ENCODE measurements at regions not wholly inside any gene's neighbourhood (a gene's known extent, or its start where the extent isn't known, plus 50 kb on each side); places are given as distances from the start of the nearest gene placed in this dataset.

- no peak overlapping the region for H3K27ac Mint-ChIP-seq (ENCODE audit: unreplicated experiment)
These were observed 121.3 kb downstream of the PRLHR start for GRCh38 chr10:118474111-118474510.

GRCh38 chr10:118473305-118473960 lies 122.0 kb downstream of the PRLHR start:
- Mint-ChIP-seq H3K9me3 (no peaks in the 10 kb centered on the region), H3K4me3 (no peak overlapping the region), H3K4me1 (no peaks in the 10 kb centered on the region), H3K27ac (ENCODE audit: unreplicated experiment) (no peak overlapping the region), H3K27me3 (ENCODE audit: low read depth) (peaks cover 19% of the 10 kb centered on the region), H3K36me3 (ENCODE audit: low read depth) (no peaks in the 10 kb centered on the region)
- no peak for DNase-seq (ENCODE audit: low read depth, low spot score)
- no peak for TF ChIP-seq CTCF (conservative IDR thresholded peaks at IDR 0.05)

More at GRCh38 chr10:118474111-118474510, 121.3 kb downstream of the PRLHR start:
- H3K36me3 Mint-ChIP-seq (ENCODE audit: low read depth) = no peaks in the 10 kb centered on the region
- no peak for TF ChIP-seq CTCF (conservative IDR thresholded peaks at IDR 0.05)
- H3K27me3 Mint-ChIP-seq (ENCODE audit: low read depth) = peaks cover 13% of the 10 kb centered on the region
- no peak for DNase-seq (ENCODE audit: low read depth, low spot score)
- H3K4me3 Mint-ChIP-seq = no peak overlapping the region
- H3K4me1 Mint-ChIP-seq = no peaks in the 10 kb centered on the region
- H3K9me3 Mint-ChIP-seq = no peaks in the 10 kb centered on the region

- Mint-ChIP-seq H3K4me1 (no peaks in the 10 kb centered on the region), H3K27ac (ENCODE audit: unreplicated experiment) (no peak overlapping the region), H3K27me3 (ENCODE audit: low read depth) (peaks cover 24% of the 10 kb centered on the region), H3K4me3 (no peak overlapping the region), H3K36me3 (ENCODE audit: low read depth) (no peaks in the 10 kb centered on the region), H3K9me3 (no peaks in the 10 kb centered on the region)
- no peak for TF ChIP-seq CTCF (conservative IDR thresholded peaks at IDR 0.05)
- DNase-seq (ENCODE audit: low read depth, low spot score) = no peak
These were observed 122.8 kb downstream of the PRLHR start for GRCh38 chr10:118472415-118473304.

GRCh38 chr10:118471863-118472262 lies 123.6 kb downstream of the PRLHR start:
- no peak for DNase-seq (ENCODE audit: low read depth, low spot score)
- peaks cover 31% of the 10 kb centered on the region for H3K27me3 Mint-ChIP-seq (ENCODE audit: low read depth)
- H3K9me3 Mint-ChIP-seq = no peaks in the 10 kb centered on the region
- no peaks in the 10 kb centered on the region for H3K36me3 Mint-ChIP-seq (ENCODE audit: low read depth)
- no peaks in the 10 kb centered on the region for H3K4me1 Mint-ChIP-seq
- no peak overlapping the region for H3K4me3 Mint-ChIP-seq
- no peak for TF ChIP-seq CTCF (conservative IDR thresholded peaks at IDR 0.05)
- no peak overlapping the region for H3K27ac Mint-ChIP-seq (ENCODE audit: unreplicated experiment)

GRCh38 chr10:118470470-118470869 lies 125.0 kb downstream of the PRLHR start:
- Mint-ChIP-seq H3K4me3 (no peak overlapping the region), H3K9me3 (no peaks in the 10 kb centered on the region), H3K4me1 (no peaks in the 10 kb centered on the region), H3K36me3 (ENCODE audit: low read depth) (no peaks in the 10 kb centered on the region), H3K27ac (ENCODE audit: unreplicated experiment) (no peak overlapping the region), H3K27me3 (ENCODE audit: low read depth) (peaks cover 44% of the 10 kb centered on the region)
- no peak for TF ChIP-seq CTCF (conservative IDR thresholded peaks at IDR 0.05)
- DNase-seq (ENCODE audit: low read depth, low spot score) = no peak
